GM23338 (cell line): ENCODE measurements at regions not wholly inside any gene's neighbourhood (a gene's known extent, or its start where the extent isn't known, plus 50 kb on each side); places are given as distances from the start of the nearest gene placed in this dataset.
A peak's percentile ranks its signal among the peaks of the same experiment; 100 is the strongest.

Experiments used
- ATAC-seq: fragments of 200-7000 bp; cut with Tn5 transposase; 3 replicates; pipeline ENCODE4 v1.9.1; 2020
- DNase-seq: peaks from one replicate; pipeline ENCODE4 v3.0.0-alpha.2; 2015; ENCODE audit warnings: low spot score
- H2AFZ ChIP-seq: fragments of 200-600 bp; sonication (generic); 2 replicates; pipeline ENCODE4 v1.8.0; 2016; ENCODE audit warnings: antibody characterized with exemption, mild to moderate bottlenecking, moderate library complexity
- H3F3A ChIP-seq: fragments of 200-600 bp; sonication (generic); replicated peaks from 2 replicates; pipeline ENCODE4 v1.8.0; 2017; ENCODE audit warnings: antibody characterized with exemption, mixed run types, low read depth
- H3K27ac ChIP-seq: fragments of 200-600 bp; sonication (generic); 2 replicates; pipeline ENCODE4 v1.6.1; 2016; ENCODE audit warnings: low read depth
- H3K27me3 ChIP-seq: fragments of 200-600 bp; sonication (generic); 2 replicates; pipeline ENCODE4 v1.8.0; 2016; ENCODE audit warnings: mild to moderate bottlenecking, mixed run types, moderate library complexity; ENCODE audit not compliant: insufficient read depth
- H3K36me3 ChIP-seq: fragments of 200-600 bp; sonication (generic); 2 replicates; pipeline ENCODE4 v1.8.0; 2016; ENCODE audit warnings: mild to moderate bottlenecking; ENCODE audit not compliant: insufficient read depth
- H3K4me1 ChIP-seq: fragments of 200-600 bp; sonication (generic); 2 replicates; pipeline ENCODE4 v1.8.0; 2016; ENCODE audit warnings: mild to moderate bottlenecking, moderate library complexity; ENCODE audit not compliant: insufficient read depth
- H3K4me2 ChIP-seq: fragments of 200-600 bp; sonication (generic); 2 replicates; pipeline ENCODE4 v1.7.1; 2017; ENCODE audit warnings: mixed run types
- H3K4me3 ChIP-seq: fragments of 200-600 bp; sonication (generic); 2 replicates; pipeline ENCODE4 v1.6.1; 2016; ENCODE audit warnings: mixed run types
- H3K79me2 ChIP-seq: fragments of 200-600 bp; sonication (generic); replicated peaks from 2 replicates; pipeline ENCODE4 v1.8.0; 2017; ENCODE audit warnings: mild to moderate bottlenecking; ENCODE audit not compliant: insufficient read depth
- H3K9me2 ChIP-seq: fragments of 200-600 bp; sonication (generic); 2 replicates; pipeline ENCODE4 v1.8.0; 2017; ENCODE audit not compliant: insufficient read depth
- H4K20me1 ChIP-seq: fragments of 200-600 bp; sonication (generic); replicated peaks from 2 replicates; pipeline ENCODE4 v1.8.0; 2017; ENCODE audit warnings: mild to moderate bottlenecking; ENCODE audit not compliant: insufficient read depth
- H3K27ac Mint-ChIP-seq: 2 replicates; pipeline ENCODE4 v1.8.0; 2020; ENCODE audit warnings: inconsistent platforms, mild to moderate bottlenecking, moderate library complexity, mixed read lengths
- H3K27me3 Mint-ChIP-seq: 3 replicates; pipeline ENCODE4 v1.8.0; 2022; ENCODE audit warnings: low read depth, mild to moderate bottlenecking, moderate library complexity, mixed read lengths, inconsistent platforms; ENCODE audit not compliant: insufficient read depth, poor library complexity
- H3K36me3 Mint-ChIP-seq: 3 replicates; pipeline ENCODE4 v1.8.0; 2021; ENCODE audit warnings: low read depth, mild to moderate bottlenecking, inconsistent platforms, moderate library complexity, mixed read lengths
- H3K4me1 Mint-ChIP-seq: 3 replicates; pipeline ENCODE4 v1.8.0; 2020; ENCODE audit warnings: mild to moderate bottlenecking, inconsistent platforms, mixed read lengths
- H3K4me3 Mint-ChIP-seq: 3 replicates; pipeline ENCODE4 v1.8.0; 2021; ENCODE audit warnings: moderate library complexity, mild to moderate bottlenecking, inconsistent platforms, mixed read lengths
- H3K9me3 Mint-ChIP-seq: 3 replicates; pipeline ENCODE4 v1.8.0; 2020; ENCODE audit warnings: moderate library complexity, mild to moderate bottlenecking, inconsistent platforms, mixed read lengths
- CREB1 ChIP-seq: fragments of 250-450 bp; sonication (Bioruptor Pico); IDR thresholded peaks from 2 replicates; pipeline ENCODE4 v1.5.0; 2020; ENCODE audit warnings: low read depth, mild to moderate bottlenecking, moderate library complexity
- EZH2phosphoT487 ChIP-seq: fragments of 200-600 bp; sonication (generic); IDR thresholded peaks from one replicate; pipeline ENCODE4 v1.8.1; 2018; ENCODE audit warnings: antibody characterized with exemption; ENCODE audit not compliant: unreplicated experiment
- JUNB ChIP-seq: IDR thresholded peaks from one replicate; pipeline ENCODE4 v1.6.1; 2016; ENCODE audit warnings: antibody characterized with exemption; ENCODE audit not compliant: unreplicated experiment
- NANOG ChIP-seq: IDR thresholded peaks from 2 replicates; pipeline ENCODE4 v1.6.1; 2016; ENCODE audit warnings: antibody characterized with exemption, borderline replicate concordance
- POLR2AphosphoS5 ChIP-seq: IDR thresholded peaks from 2 replicates; pipeline ENCODE4 v1.6.1; 2016; ENCODE audit warnings: antibody characterized with exemption, low read depth
- STAT1 ChIP-seq: IDR thresholded peaks from one replicate; pipeline ENCODE4 v1.6.1; 2016; ENCODE audit warnings: antibody characterized with exemption; ENCODE audit not compliant: unreplicated experiment
- ZNF114 ChIP-seq: fragments of 250-450 bp; sonication (Bioruptor Pico); IDR thresholded peaks from 2 replicates; pipeline ENCODE4 v1.5.0; 2020; ENCODE audit warnings: mild to moderate bottlenecking, moderate library complexity
- TF ChIP-seq, protein P1 (sequence below), 2 experiments: fragments of 200-600 bp in 1 of 2; sonication (generic) in 1 of 2; conservative IDR thresholded peaks; 2 replicates each; pipeline versions ENCODE4 v1.5.1 to v1.6.1; 2016 to 2017; ENCODE audit warnings: antibody characterized with exemption in 2 of 2, low read depth in 2 of 2, mild to moderate bottlenecking in 2 of 2, moderate library complexity in 1 of 2
- TF ChIP-seq, protein P2 (sequence below): IDR thresholded peaks from 2 replicates; pipeline ENCODE4 v1.6.1; 2016; ENCODE audit warnings: antibody characterized with exemption
- TF ChIP-seq, protein P3 (sequence below): IDR thresholded peaks from one replicate; pipeline ENCODE4 v1.6.1; 2018; ENCODE audit warnings: antibody characterized with exemption; ENCODE audit not compliant: unreplicated experiment

DNA sequence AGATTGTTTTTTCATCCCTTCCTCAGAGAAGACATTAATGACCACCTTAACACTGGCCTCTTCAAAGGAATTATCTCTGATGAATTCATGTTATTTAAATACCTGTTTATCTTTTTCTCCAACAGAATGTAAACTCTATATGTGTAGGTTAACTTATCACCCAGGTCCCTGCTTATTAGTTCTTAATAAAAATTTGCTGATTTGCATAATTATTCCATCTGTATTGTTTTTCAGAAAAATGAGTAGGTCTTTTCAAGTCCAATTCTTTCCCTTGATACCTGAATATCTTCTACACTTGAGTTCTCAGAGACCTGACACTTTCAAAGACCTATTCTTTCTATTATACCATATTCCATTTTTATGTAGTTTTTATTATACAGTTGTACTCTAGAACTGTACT is 886.7 kb upstream of the TMPRSS15 start (continued):
- TF ChIP-seq, protein P1, sequence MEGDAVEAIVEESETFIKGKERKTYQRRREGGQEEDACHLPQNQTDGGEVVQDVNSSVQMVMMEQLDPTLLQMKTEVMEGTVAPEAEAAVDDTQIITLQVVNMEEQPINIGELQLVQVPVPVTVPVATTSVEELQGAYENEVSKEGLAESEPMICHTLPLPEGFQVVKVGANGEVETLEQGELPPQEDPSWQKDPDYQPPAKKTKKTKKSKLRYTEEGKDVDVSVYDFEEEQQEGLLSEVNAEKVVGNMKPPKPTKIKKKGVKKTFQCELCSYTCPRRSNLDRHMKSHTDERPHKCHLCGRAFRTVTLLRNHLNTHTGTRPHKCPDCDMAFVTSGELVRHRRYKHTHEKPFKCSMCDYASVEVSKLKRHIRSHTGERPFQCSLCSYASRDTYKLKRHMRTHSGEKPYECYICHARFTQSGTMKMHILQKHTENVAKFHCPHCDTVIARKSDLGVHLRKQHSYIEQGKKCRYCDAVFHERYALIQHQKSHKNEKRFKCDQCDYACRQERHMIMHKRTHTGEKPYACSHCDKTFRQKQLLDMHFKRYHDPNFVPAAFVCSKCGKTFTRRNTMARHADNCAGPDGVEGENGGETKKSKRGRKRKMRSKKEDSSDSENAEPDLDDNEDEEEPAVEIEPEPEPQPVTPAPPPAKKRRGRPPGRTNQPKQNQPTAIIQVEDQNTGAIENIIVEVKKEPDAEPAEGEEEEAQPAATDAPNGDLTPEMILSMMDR (conservative IDR thresholded peaks at IDR 0.05; ENCODE audit: low read depth in 2 of 2): no peak

DNA sequence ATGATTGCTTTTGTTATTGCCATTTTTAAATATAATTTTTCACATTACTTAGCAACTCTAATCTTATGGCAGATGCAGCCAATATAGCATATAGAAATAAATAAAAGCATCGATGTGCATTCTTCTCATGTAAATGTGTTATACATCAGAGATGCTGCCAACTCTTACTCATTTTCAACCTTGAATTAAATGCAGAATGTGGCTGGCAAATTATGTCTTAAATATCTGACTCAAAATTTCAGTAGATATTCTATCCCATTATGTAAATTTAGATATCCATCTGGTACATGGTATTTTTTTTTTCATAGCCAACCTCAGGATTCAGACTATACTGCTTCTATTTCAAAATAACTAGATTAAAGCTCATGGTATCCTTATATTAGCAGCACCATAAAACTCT is 916.7 kb upstream of the TMPRSS15 start:
- ATAC-seq (no peak), DNase-seq (no peak)
- H3K27me3 ChIP-seq: no peaks in the 10 kb centered on the region
- H3K27ac ChIP-seq: no peak overlapping the region
- Mint-ChIP-seq H3K4me3 (no peak overlapping the region), H3K27me3 (no peaks in the 10 kb centered on the region), H3K9me3 (peaks cover 19% of the 10 kb centered on the region), H3K27ac (no peak overlapping the region), H3K36me3 (peaks cover 14% of the 10 kb centered on the region; the same call in 2 of the 3 replicates), H3K4me1 (peaks cover 4% of the 10 kb centered on the region; the same call in 2 of the 3 replicates)
- H3K9me2 ChIP-seq: no peaks in the 10 kb centered on the region
- no peaks in the 10 kb centered on the region for H3K79me2 ChIP-seq
- TF ChIP-seq JUNB (no peak), POLR2AphosphoS5 (no peak), ZNF114 (CRISPR knock-in tag) (no peak), NANOG (no peak)
- TF ChIP-seq, protein P2, sequence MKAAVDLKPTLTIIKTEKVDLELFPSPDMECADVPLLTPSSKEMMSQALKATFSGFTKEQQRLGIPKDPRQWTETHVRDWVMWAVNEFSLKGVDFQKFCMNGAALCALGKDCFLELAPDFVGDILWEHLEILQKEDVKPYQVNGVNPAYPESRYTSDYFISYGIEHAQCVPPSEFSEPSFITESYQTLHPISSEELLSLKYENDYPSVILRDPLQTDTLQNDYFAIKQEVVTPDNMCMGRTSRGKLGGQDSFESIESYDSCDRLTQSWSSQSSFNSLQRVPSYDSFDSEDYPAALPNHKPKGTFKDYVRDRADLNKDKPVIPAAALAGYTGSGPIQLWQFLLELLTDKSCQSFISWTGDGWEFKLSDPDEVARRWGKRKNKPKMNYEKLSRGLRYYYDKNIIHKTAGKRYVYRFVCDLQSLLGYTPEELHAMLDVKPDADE: no peak
- TF ChIP-seq, protein P1 (conservative IDR thresholded peaks at IDR 0.05; ENCODE audit: low read depth in 2 of 2): no peak
- H3K4me3 ChIP-seq: no peak overlapping the region
- H2AFZ ChIP-seq: no peak overlapping the region
- H3F3A ChIP-seq: no peaks in the 10 kb centered on the region
- H3K36me3 ChIP-seq: no peaks in the 10 kb centered on the region
- no peak overlapping the region for H3K4me2 ChIP-seq
- no peaks in the 10 kb centered on the region for H3K4me1 ChIP-seq
- H4K20me1 ChIP-seq: no peaks in the 10 kb centered on the region

DNA sequence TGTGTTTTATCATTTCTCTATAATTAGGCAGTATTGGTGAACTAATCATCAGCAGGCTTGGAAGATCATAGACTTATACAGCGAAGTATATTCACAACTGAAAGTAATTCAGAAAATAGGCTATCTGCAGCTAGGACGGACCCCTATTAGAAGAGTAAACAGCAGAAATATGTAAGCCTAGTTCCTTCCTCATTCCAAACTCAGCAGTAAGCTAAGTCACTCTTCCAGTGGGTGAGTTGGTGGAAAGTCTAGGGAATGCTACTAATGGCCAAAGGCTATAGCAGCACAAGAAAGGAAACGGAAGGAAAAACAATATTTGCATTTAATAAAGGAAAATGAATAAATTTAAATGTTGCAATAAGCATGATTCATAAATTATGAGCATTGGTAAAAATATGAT is 918.1 kb upstream of the TMPRSS15 start:
- H3K9me3 Mint-ChIP-seq: peaks cover 10% of the 10 kb centered on the region
- Histone ChIP-seq H3K9me2 (no peaks in the 10 kb centered on the region), H3F3A (no peaks in the 10 kb centered on the region), H3K4me2 (no peak overlapping the region), H3K4me3 (no peak overlapping the region), H3K27me3 (no peaks in the 10 kb centered on the region), H4K20me1 (no peaks in the 10 kb centered on the region), H3K27ac (no peak overlapping the region), H3K79me2 (no peaks in the 10 kb centered on the region), H3K36me3 (no peaks in the 10 kb centered on the region), H3K4me1 (no peaks in the 10 kb centered on the region), H2AFZ (no peak overlapping the region)
- no peak overlapping the region for H3K4me3 Mint-ChIP-seq
- H3K27me3 Mint-ChIP-seq: no peaks in the 10 kb centered on the region
- peaks cover 9% of the 10 kb centered on the region; the same call in 2 of the 3 replicates for H3K36me3 Mint-ChIP-seq
- no peak overlapping the region for H3K27ac Mint-ChIP-seq
- ATAC-seq (peak; percentile 50; the same call in 2 of the 3 replicates), DNase-seq (peak; percentile 16)
- peaks cover 4% of the 10 kb centered on the region; the same call in 2 of the 3 replicates for H3K4me1 Mint-ChIP-seq
- TF ChIP-seq ZNF114 (CRISPR knock-in tag) (no peak), POLR2AphosphoS5 (no peak), STAT1 (no peak), CREB1 (CRISPR knock-in tag) (no peak), EZH2phosphoT487 (no peak)
- TF ChIP-seq, protein P3, sequence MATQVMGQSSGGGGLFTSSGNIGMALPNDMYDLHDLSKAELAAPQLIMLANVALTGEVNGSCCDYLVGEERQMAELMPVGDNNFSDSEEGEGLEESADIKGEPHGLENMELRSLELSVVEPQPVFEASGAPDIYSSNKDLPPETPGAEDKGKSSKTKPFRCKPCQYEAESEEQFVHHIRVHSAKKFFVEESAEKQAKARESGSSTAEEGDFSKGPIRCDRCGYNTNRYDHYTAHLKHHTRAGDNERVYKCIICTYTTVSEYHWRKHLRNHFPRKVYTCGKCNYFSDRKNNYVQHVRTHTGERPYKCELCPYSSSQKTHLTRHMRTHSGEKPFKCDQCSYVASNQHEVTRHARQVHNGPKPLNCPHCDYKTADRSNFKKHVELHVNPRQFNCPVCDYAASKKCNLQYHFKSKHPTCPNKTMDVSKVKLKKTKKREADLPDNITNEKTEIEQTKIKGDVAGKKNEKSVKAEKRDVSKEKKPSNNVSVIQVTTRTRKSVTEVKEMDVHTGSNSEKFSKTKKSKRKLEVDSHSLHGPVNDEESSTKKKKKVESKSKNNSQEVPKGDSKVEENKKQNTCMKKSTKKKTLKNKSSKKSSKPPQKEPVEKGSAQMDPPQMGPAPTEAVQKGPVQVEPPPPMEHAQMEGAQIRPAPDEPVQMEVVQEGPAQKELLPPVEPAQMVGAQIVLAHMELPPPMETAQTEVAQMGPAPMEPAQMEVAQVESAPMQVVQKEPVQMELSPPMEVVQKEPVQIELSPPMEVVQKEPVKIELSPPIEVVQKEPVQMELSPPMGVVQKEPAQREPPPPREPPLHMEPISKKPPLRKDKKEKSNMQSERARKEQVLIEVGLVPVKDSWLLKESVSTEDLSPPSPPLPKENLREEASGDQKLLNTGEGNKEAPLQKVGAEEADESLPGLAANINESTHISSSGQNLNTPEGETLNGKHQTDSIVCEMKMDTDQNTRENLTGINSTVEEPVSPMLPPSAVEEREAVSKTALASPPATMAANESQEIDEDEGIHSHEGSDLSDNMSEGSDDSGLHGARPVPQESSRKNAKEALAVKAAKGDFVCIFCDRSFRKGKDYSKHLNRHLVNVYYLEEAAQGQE: no peak
- TF ChIP-seq, protein P1 (conservative IDR thresholded peaks at IDR 0.05; ENCODE audit: low read depth in 2 of 2): no peak
- TF ChIP-seq, protein P2: no peak
